B cell (primary cell): ENCODE measurements at regions not wholly inside any gene's neighbourhood (a gene's known extent, or its start where the extent isn't known, plus 50 kb on each side); places are given as distances from the start of the nearest gene placed in this dataset.
A peak's percentile ranks its signal among the peaks of the same experiment; 100 is the strongest.
"Not testable (repeated sequence)": the region's sequence is repeated elsewhere in the genome, so short reads cannot be mapped to it uniquely, and the experiment has no call there.

Experiments
- ATAC-seq: fragments of 200-7000 bp; cut with Tn5 transposase; one replicate; pipeline ENCODE4 v1.10.0; 2021; ENCODE audit warnings: low read depth, mild to moderate bottlenecking, moderate number of reproducible peaks, moderate library complexity
- CTCF ChIA-PET: fragments of 350-600 bp; sonication (Branson Sonifier 250); formaldehyde crosslinking; loops from one replicate; lab custom pipeline; 2021; ENCODE audit warnings: antibody characterized with exemption, inconsistent platforms; lab: Charles Lee
- POLR2A ChIA-PET: fragments of 350-600 bp; sonication (Branson Sonifier 250); formaldehyde crosslinking; loops from one replicate; lab custom pipeline; 2021; ENCODE audit warnings: antibody characterized with exemption; lab: Charles Lee
- DNase-seq: peaks from one replicate; pipeline ENCODE4 v3.0.0; 2013
- H2AFZ ChIP-seq: 2 replicates; pipeline ENCODE4 v1.6.1; 2012; ENCODE audit warnings: mild to moderate bottlenecking, low read depth, low read length; ENCODE audit not compliant: insufficient read depth, poor library complexity, severe bottlenecking
- H3K27ac ChIP-seq, 2 donors: 1 replicate in 1 of 2; 2 replicates in 1 of 2; pipeline ENCODE4 v1.5.1; 2012 to 2013; ENCODE audit warnings: low read length in 2 of 2, mild to moderate bottlenecking in 2 of 2, moderate library complexity in 1 of 2
- H3K27me3 ChIP-seq, 4 experiments: fragments of 200-600 bp in 1 of 4; sonication (generic) in 1 of 4; replicated peaks in 1 of 4; 1 replicate in 2 of 4; 2 replicates in 2 of 4; pipeline versions ENCODE4 v1.6.1 to v1.7.0; 2013 to 2016; ENCODE audit warnings: low read length in 3 of 4, mild to moderate bottlenecking in 2 of 4, mixed read lengths in 1 of 4, moderate library complexity in 1 of 4; ENCODE audit not compliant: insufficient read depth in 4 of 4, control insufficient read depth in 3 of 4; ENCODE audit errors: control extremely low read depth in 1 of 4
- H3K36me3 ChIP-seq, 2 experiments: replicated peaks in 1 of 2; 1 replicate in 1 of 2; 2 replicates in 1 of 2; pipeline versions ENCODE4 v1.6.1 to v1.7.1; 2013; ENCODE audit warnings: low read length in 1 of 2; ENCODE audit not compliant: insufficient read depth in 2 of 2, control insufficient read depth in 1 of 2; ENCODE audit errors: control extremely low read depth in 1 of 2, extremely low read depth in 1 of 2
- H3K4me1 ChIP-seq, 2 donors: fragments of 200-600 bp in 1 of 2; sonication (generic) in 1 of 2; 1 replicate in 1 of 2; 2 replicates in 1 of 2; pipeline versions ENCODE4 v1.5.1 to v1.6.1; 2013 to 2017; ENCODE audit warnings: low read length in 2 of 2; ENCODE audit not compliant: control insufficient read depth in 2 of 2, insufficient read depth in 2 of 2
- H3K4me2 ChIP-seq: replicated peaks from 2 replicates; pipeline ENCODE3; 2012; ENCODE audit warnings: mild to moderate bottlenecking, low read depth, low read length; ENCODE audit not compliant: poor library complexity, severe bottlenecking
- H3K4me3 ChIP-seq, 5 experiments: fragments of 200-600 bp in 1 of 5; sonication (generic) in 1 of 5; 1 replicate in 3 of 5; 2 replicates in 2 of 5; pipeline versions ENCODE4 v1.5.1 to v1.7.0; 2011 to 2016; ENCODE audit warnings: low read length in 4 of 5, mild to moderate bottlenecking in 4 of 5, low read depth in 2 of 5, control low read depth in 1 of 5, moderate library complexity in 1 of 5; ENCODE audit not compliant: insufficient read depth in 1 of 5; ENCODE audit errors: control extremely low read depth in 1 of 5, extremely low read depth in 1 of 5
- H3K79me2 ChIP-seq: fragments of 200-600 bp; sonication (generic); one replicate; pipeline ENCODE4 v1.6.0; 2016; ENCODE audit warnings: low read length; ENCODE audit not compliant: control insufficient read depth, insufficient read depth
- H3K9ac ChIP-seq: fragments of 200-600 bp; sonication (generic); 2 replicates; pipeline ENCODE4 v1.6.1; 2017; ENCODE audit warnings: mild to moderate bottlenecking, low read length, moderate library complexity
- H3K9me3 ChIP-seq, 3 donors: one replicate each; pipeline versions ENCODE4 v1.6.1 to v1.7.1; 2013; ENCODE audit warnings: low read length in 2 of 3; ENCODE audit not compliant: control insufficient read depth in 2 of 3, insufficient read depth in 1 of 3; ENCODE audit errors: control extremely low read depth in 1 of 3
- H4K20me1 ChIP-seq: 2 replicates; pipeline ENCODE4 v1.6.0; 2012; ENCODE audit warnings: mild to moderate bottlenecking, low read length; ENCODE audit not compliant: insufficient read depth, control insufficient read depth, poor library complexity, severe bottlenecking
- H3K27ac Mint-ChIP-seq: one replicate; pipeline ENCODE4 v1.8.0; 2021; ENCODE audit warnings: mixed read lengths
- H3K27me3 Mint-ChIP-seq: one replicate; pipeline ENCODE4 v1.8.0; 2021; ENCODE audit warnings: mixed read lengths
- H3K4me1 Mint-ChIP-seq: one replicate; pipeline ENCODE4 v1.8.0; 2021; ENCODE audit warnings: mixed read lengths
- H3K4me3 Mint-ChIP-seq: one replicate; pipeline ENCODE4 v1.8.0; 2021; ENCODE audit warnings: mixed read lengths
- H3K9me3 Mint-ChIP-seq: one replicate; pipeline ENCODE4 v1.8.0; 2022; ENCODE audit warnings: mixed read lengths; ENCODE audit not compliant: insufficient read depth
- EZH2 ChIP-seq: IDR thresholded peaks from 2 replicates; pipeline ENCODE4 v1.6.1; 2012; ENCODE audit warnings: borderline replicate concordance, low read depth, mild to moderate bottlenecking, moderate library complexity, low read length; ENCODE audit not compliant: insufficient read depth, poor library complexity, severe bottlenecking
- WGBS: methylation state at CpG from one replicate; pipeline ENCODE4 v1.1.5; 2013; ENCODE audit warnings: missing lambda C conversion rate; ENCODE audit not compliant: insufficient coverage; 5-methylcytosine and 5-hydroxymethylcytosine counted together
- intact Hi-C: fragments of 100-400 bp; cut with micrococcal nuclease; formaldehyde crosslinking; loops from one replicate; pipeline ENCODE4 v1.10.0; 2022
- TF ChIP-seq, protein P1 (sequence below): fragments of 200-600 bp; IDR thresholded peaks from one replicate; pipeline ENCODE4 v1.8.0; 2022; ENCODE audit warnings: antibody characterized with exemption, mild to moderate bottlenecking

DNA sequence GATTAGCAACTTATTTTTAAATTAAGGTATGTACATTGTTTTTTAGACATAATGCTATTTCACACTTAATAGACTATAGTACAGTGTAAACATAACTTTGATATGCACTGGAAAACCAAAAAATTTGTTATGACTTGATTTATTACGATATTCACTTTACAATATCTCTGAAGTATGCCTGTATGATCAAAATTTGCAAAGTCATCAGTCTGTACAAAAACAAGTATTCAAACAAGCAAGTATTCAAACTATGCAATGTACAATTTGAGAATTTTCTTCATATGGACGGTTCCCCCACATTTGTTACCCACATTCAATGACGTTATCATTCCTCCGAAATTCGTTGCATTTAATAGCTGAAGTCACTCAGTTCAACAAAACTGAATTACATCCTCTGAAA lies 147.9 kb downstream of the AVL9 start:
- Histone ChIP-seq H3K4me1 (peaks cover 10 to 15% of the 10 kb centered on the region in 2 donors), H3K27me3 (peaks cover 0 to 3% (median 0%) of the 10 kb centered on the region in 4 experiments), H3K79me2 (no peaks in the 10 kb centered on the region), H3K9me3 (peaks cover 0 to 3% (median 2%) of the 10 kb centered on the region in 3 donors), H3K9ac (no peak overlapping the region), H4K20me1 (no peaks in the 10 kb centered on the region), H3K36me3 (no peaks in the 10 kb centered on the region), H3K4me3 (no peak overlapping the region), H3K27ac (no peak overlapping the region), H3K4me2 (no peak overlapping the region), H2AFZ (no peak overlapping the region)
- intact Hi-C loops, result no loop called here
- peaks cover 3% of the 10 kb centered on the region for H3K9me3 Mint-ChIP-seq
- CTCF ChIA-PET, result no interaction called here
- WGBS, result 100% methylated on average over 3 of the region's 5 CpGs
- DNase-seq (no peak), ATAC-seq (no peak)
- peaks cover 4% of the 10 kb centered on the region for H3K27me3 Mint-ChIP-seq
- TF ChIP-seq, protein P1, sequence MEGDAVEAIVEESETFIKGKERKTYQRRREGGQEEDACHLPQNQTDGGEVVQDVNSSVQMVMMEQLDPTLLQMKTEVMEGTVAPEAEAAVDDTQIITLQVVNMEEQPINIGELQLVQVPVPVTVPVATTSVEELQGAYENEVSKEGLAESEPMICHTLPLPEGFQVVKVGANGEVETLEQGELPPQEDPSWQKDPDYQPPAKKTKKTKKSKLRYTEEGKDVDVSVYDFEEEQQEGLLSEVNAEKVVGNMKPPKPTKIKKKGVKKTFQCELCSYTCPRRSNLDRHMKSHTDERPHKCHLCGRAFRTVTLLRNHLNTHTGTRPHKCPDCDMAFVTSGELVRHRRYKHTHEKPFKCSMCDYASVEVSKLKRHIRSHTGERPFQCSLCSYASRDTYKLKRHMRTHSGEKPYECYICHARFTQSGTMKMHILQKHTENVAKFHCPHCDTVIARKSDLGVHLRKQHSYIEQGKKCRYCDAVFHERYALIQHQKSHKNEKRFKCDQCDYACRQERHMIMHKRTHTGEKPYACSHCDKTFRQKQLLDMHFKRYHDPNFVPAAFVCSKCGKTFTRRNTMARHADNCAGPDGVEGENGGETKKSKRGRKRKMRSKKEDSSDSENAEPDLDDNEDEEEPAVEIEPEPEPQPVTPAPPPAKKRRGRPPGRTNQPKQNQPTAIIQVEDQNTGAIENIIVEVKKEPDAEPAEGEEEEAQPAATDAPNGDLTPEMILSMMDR, result no peak
- TF ChIP-seq EZH2, result no peak
- H3K4me1 Mint-ChIP-seq, result peaks cover 19% of the 10 kb centered on the region
- no peak overlapping the region for H3K27ac Mint-ChIP-seq
- POLR2A ChIA-PET, result no interaction called here
- H3K4me3 Mint-ChIP-seq, result no peak overlapping the region

DNA sequence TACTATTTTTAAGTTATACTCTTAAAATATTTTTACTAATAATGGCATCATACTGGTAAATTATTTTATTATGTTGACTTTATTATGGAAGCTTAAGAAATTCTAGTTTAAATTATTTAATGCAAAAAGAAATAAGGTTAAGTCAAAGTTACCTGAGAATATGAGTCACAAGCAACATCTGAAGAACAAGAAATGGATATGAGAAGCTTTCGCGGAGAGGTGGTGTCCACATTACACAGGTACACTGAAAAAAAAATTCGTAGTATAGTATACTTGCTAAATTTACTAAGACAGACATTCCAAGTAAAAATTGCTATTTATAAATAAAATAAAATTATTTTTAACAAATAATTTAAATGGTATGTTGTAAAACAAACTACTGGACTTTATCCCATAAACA lies 143.8 kb downstream of the AVL9 start:
- H2AFZ ChIP-seq, result no peak overlapping the region
- H3K9me3 ChIP-seq, result peaks cover 2 to 5% (median 3%) of the 10 kb centered on the region in 3 donors
- peaks cover 0 to 5% (median 0%) of the 10 kb centered on the region in 4 experiments for H3K27me3 ChIP-seq
- no peaks in the 10 kb centered on the region for H3K36me3 ChIP-seq
- H3K79me2 ChIP-seq, result no peaks in the 10 kb centered on the region
- POLR2A ChIA-PET, result no interaction called here
- intact Hi-C loops, result no loop called here
- Mint-ChIP-seq H3K9me3 (peaks cover 3% of the 10 kb centered on the region), H3K27ac (no peak overlapping the region), H3K4me3 (peak overlapping the region; percentile 60), H3K4me1 (peaks cover 36% of the 10 kb centered on the region), H3K27me3 (peaks cover 4% of the 10 kb centered on the region)
- H3K4me2 ChIP-seq, result peak overlapping the region; percentile 55
- no peak overlapping the region for H3K9ac ChIP-seq
- TF ChIP-seq, protein P1, result no peak
- TF ChIP-seq EZH2, result no peak
- DNase-seq (no peak), ATAC-seq (no peak)
- no CpG with 5 or more reads among the region's 3 CpGs for WGBS
- no peak overlapping the region for H3K4me3 ChIP-seq
- H4K20me1 ChIP-seq, result no peaks in the 10 kb centered on the region
- CTCF ChIA-PET, result no interaction called here
- H3K27ac ChIP-seq, result no peak overlapping the region
- peaks cover 22% of the 10 kb centered on the region in 2 donors for H3K4me1 ChIP-seq

DNA sequence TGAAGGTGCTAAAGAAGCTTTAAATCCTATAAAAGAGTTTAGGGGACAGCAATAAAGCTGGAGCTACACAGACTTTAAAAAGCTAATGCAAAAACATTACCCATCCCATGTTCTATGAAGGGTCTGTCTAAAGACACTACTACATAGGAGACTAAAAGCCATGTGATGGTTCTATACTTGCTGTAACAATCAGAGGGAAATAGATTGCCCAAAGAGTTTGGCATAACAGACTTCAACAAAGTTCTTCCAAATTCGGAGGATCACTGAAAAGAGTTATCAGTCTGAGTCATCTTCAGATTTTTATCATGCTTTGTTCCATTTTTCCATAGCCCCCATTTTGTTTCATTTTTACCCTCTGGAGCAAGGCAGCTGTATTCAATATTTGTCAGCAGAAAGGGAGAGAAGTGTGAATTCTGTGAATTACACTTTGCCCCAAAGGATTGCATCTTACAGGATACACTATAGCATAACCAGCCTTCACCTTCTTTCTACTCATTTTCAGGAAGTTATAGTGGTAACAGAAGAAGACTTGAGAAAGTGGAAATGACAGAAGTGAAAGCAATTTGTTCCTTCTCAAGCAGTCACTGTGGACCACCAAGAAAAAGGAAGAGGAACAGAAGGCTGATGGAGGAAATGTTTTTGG lies 143.3 kb downstream of the AVL9 start:
- Mint-ChIP-seq H3K27ac (peak overlapping the region; percentile 69), H3K4me1 (peaks cover 36% of the 10 kb centered on the region), H3K4me3 (peak overlapping the region; percentile 60)
- H3K79me2 ChIP-seq, H3K27me3 Mint-ChIP-seq, intact Hi-C loops, H3K9me3 Mint-ChIP-seq, H3K36me3 ChIP-seq, H3K27ac ChIP-seq, H2AFZ ChIP-seq, CTCF ChIA-PET, H3K9me3 ChIP-seq, POLR2A ChIA-PET, H4K20me1 ChIP-seq, H3K9ac ChIP-seq, H3K4me3 ChIP-seq, H3K27me3 ChIP-seq: not testable (repeated sequence)
- DNase-seq (peak; percentile 65), ATAC-seq (peak; percentile 77)
- H3K4me2 ChIP-seq, result peak overlapping the region; percentile 55
- H3K4me1 ChIP-seq, result peaks cover 22% of the 10 kb centered on the region in 2 donors
- no CpG with 5 or more reads among the region's 1 CpG for WGBS
